AG10803 (cell line): ENCODE measurements at regions not wholly inside any gene's neighbourhood (a gene's known extent, or its start where the extent isn't known, plus 50 kb on each side); places are given as distances from the start of the nearest gene placed in this dataset.

Source experiments
- DNase-seq: peaks from one replicate; pipeline ENCODE4 v3.0.0; 2010; ENCODE audit warnings: low read depth
- H3K4me3 ChIP-seq: 2 replicates; pipeline ENCODE4 v1.5.1; 2011; ENCODE audit warnings: mild to moderate bottlenecking, low read length, control low read depth
- TF ChIP-seq, protein P1 (sequence below): conservative IDR thresholded peaks from 2 replicates; pipeline ENCODE4 v1.5.1; 2011; ENCODE audit warnings: mild to moderate bottlenecking, low read length, control low read depth, inconsistent platforms

DNA sequence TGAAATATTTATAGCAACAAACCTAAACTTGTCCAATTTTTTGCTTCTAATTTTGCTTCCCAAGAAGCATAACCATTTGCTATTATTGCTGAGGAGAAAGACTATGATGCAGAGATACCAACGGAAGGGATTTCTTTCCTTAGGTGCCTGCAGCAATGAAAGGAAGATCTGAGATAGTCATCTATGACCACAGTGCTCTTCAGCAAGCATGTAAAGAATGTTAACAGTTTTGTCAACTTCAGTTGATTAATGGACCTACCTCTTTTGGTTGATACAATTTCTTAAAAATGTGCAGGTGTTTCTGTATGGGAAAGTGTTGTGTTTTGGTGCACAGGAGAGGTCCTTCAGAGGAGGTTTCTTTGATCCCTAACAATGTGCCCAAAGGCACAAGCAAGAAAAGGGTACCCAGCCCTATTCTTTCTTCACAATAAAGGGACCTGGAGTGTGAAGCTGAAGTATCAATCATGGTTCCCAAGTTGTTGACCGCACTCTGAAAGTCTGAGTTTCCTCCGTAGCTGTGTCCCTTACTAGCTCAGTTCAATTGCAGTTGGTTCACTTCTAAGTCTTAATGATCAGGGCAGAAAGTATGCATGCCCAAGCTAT, 307.7 kb upstream of the KCNH8 start:
- no peak overlapping the region for H3K4me3 ChIP-seq
- no peak for DNase-seq
- TF ChIP-seq, protein P1, sequence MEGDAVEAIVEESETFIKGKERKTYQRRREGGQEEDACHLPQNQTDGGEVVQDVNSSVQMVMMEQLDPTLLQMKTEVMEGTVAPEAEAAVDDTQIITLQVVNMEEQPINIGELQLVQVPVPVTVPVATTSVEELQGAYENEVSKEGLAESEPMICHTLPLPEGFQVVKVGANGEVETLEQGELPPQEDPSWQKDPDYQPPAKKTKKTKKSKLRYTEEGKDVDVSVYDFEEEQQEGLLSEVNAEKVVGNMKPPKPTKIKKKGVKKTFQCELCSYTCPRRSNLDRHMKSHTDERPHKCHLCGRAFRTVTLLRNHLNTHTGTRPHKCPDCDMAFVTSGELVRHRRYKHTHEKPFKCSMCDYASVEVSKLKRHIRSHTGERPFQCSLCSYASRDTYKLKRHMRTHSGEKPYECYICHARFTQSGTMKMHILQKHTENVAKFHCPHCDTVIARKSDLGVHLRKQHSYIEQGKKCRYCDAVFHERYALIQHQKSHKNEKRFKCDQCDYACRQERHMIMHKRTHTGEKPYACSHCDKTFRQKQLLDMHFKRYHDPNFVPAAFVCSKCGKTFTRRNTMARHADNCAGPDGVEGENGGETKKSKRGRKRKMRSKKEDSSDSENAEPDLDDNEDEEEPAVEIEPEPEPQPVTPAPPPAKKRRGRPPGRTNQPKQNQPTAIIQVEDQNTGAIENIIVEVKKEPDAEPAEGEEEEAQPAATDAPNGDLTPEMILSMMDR = no peak

GRCh38 chr3:18838758-18839157, 309.6 kb upstream of the KCNH8 start:
- no peak for DNase-seq
- H3K4me3 ChIP-seq = no peak overlapping the region
- TF ChIP-seq, protein P1 = no peak

DNA sequence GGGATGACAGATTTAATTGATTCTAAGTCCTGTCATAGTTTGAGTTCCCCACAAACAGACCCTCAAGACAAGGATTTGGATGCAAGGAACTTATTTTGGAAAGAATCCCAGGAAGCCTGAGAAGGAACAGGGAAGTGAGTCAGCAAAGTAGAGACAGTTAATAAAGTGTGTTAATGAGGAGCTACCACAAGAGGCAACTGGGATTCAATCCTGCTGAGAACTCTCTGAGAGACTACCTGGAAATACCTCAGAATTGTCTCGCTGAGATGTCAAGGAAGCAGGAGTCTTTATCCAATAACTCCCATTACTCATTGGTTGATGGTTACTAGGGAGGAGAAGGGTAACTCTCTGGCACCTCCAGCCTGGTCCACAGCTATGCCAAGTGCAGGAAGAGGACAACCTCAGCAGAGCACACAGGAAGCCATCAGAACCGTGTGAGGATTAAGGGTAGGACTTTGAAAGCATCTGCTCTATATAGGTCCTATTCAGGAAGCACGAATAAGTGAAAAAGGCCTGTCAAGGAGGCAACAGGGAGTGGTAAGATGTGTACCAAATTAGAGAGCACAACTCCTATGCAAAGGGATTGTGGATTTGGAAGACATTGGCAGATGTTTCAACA, 311.1 kb upstream of the KCNH8 start:
- DNase-seq = no peak
- no peak overlapping the region for H3K4me3 ChIP-seq
- TF ChIP-seq, protein P1 = no peak

DNA sequence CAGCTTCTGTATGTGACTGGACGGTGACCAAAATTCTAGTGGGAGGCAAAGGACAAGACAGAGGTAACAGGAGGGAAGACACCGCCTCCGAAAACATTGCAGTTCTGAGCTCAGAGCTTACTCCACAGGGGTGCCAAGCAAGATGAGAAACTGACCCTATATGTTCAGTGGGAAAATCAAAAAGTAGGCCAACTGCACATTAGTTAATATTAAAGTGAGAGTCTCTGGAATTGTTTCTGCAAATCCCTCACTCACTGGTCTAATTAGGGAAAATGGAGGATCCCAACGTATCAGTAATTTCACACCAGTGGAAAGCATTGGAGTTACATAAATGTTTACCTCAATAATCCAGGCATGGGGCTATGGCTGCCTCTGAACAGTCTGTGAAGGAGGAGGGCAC, 313.3 kb upstream of the KCNH8 start:
- TF ChIP-seq, protein P1 = no peak
- no peak for DNase-seq
- no peak overlapping the region for H3K4me3 ChIP-seq

DNA sequence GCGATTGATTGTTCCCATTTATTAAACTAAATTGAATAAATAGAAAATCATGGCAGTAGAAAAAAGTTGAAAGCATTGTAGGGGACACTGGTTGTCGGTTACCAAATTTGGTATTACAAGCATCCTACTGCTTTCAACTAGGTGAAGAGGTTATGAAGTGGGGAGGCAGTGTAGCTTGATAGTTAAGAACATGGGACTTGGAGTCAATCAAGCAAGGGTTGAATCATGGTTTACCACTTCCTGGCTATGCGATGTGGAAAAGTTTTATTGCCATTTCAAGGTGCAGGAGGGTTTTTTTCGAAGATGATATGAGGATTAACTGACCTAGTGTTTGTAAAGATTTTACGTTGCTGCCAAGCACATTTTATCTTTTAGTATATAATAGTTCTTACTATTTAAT, 318.2 kb upstream of the KCNH8 start:
- DNase-seq = no peak
- TF ChIP-seq, protein P1 = no peak
- H3K4me3 ChIP-seq = no peak overlapping the region

DNA sequence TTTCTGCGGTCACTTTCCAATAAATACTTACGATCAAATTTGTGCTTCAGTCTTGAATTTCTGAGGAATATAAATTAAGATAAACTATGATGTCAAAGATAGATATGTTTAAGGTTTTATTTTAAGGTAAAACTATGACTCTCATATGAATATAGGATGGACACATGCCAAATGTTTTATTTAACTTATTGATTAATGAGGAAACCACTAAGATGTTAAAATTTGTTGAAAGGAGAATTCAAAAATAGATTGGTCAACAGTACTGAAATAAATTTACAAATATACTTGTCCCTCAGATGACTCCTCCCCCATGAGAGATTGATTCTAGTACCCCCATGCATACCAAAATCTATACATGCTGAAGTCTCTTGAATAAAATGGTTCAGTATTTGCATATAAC, 319.7 kb upstream of the KCNH8 start:
- H3K4me3 ChIP-seq = no peak overlapping the region
- TF ChIP-seq, protein P1 = no peak
- DNase-seq = no peak

GRCh38 chr3:18827664-18828063, 320.6 kb upstream of the KCNH8 start:
- H3K4me3 ChIP-seq = no peak overlapping the region
- TF ChIP-seq, protein P1 = no peak
- DNase-seq = no peak
